HG02973 (cell line): ENCODE measurements at regions not wholly inside any gene's neighbourhood (a gene's known extent, or its start where the extent isn't known, plus 50 kb on each side); places are given as distances from the start of the nearest gene placed in this dataset.

Source experiments
- ATAC-seq: cut with Tn5 transposase; IDR thresholded peaks from one replicate; pipeline ENCODE4 v1.9.1; 2021; ENCODE audit warnings: moderate library complexity; ENCODE audit not compliant: unreplicated experiment

DNA sequence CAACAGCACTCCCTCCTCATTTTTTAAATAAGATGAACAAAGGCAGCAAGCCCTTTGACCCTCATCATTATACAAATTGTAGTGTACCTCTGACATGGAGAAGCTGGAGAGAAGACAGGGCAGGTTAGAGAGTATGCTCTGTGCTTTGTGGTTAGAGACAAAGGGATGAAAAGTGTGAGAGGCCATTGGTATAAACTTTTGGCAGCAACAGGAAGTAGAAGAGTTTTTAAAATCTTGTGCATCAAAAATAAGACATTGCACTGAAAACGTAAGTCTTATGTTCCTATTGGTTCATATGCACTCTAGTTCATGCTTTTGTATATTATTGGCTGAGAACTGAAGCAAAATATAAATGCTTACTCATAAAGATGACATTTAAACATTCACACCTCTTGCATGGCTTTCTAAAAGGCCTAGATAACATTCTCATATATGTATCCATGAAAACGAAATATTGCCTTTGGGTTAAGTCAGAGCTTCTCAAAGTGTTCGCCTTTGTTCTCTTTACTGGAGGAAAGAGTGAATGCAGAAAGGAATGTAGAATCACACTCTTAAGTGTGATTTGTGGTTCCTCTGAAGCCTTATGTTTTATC, 158.0 kb downstream of the PALM2AKAP2 start:
- no peak for ATAC-seq

- no peak for ATAC-seq
These were observed 159.8 kb downstream of the PALM2AKAP2 start for GRCh38 chr9:109939698-109940342.

DNA sequence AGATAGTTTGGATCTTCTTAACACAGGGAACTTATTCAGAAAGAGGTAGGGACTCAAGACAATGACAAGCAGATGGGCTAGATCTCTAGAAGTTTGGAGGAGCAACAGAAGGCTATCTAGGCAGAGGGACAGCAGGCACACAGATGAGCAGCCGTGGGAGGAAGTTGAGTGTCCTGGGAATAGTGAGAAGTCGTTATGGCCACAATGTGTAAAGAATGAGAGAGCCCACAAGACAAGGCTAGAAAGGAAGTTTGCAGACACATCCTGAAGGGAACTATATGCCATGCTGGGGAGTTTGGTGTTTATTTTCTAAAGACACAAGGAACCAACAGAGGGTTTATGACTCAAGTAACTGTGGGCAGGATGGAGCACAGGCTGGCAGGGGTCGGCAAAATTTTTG, 160.6 kb downstream of the PALM2AKAP2 start:
- no peak for ATAC-seq

- no peak for ATAC-seq
These were observed 161.8 kb downstream of the PALM2AKAP2 start for GRCh38 chr9:109941771-109942170.

GRCh38 chr9:109945573-109945972, 165.6 kb downstream of the PALM2AKAP2 start:
- ATAC-seq, result no peak

- ATAC-seq, result no peak
These were observed 168.5 kb downstream of the PALM2AKAP2 start for GRCh38 chr9:109948453-109948852.

- ATAC-seq, result peak; percentile 76
These were observed 170.9 kb downstream of the PALM2AKAP2 start for GRCh38 chr9:109950710-109951443.

- no peak for ATAC-seq
These were observed 173.3 kb downstream of the PALM2AKAP2 start for GRCh38 chr9:109953300-109953699.

DNA sequence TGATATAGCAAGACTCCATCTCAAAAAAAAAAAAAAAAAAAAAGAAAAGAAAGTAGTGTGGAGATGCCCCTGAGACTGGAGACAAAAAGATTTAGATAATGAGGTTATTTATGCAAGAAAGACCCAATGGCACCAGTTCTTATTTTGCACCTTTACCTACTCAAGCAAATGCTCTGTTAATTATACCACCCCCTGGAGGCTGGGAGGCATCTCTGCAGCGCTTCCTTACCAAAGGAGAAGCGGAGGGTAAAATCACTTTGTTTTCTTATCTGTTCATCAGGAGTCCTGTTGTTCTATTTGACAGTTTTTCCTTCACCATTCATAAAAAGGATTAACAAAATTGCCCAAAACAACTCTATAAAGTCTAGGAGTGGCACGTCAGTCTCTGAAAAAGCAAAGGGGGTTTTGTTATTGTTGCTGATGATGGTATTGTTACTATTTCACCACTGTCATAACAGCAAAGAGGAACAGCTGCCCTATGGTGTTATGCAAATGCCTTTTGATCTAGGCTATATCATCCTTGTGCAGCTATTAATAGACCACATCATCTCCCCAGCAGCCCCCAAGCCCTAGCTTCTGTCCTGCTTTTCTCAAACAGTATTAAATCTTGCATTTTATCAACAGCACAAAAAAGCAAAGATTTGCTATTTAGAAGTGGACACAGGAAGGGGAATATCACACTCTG, 174.0 kb downstream of the PALM2AKAP2 start:
- no peak for ATAC-seq

DNA sequence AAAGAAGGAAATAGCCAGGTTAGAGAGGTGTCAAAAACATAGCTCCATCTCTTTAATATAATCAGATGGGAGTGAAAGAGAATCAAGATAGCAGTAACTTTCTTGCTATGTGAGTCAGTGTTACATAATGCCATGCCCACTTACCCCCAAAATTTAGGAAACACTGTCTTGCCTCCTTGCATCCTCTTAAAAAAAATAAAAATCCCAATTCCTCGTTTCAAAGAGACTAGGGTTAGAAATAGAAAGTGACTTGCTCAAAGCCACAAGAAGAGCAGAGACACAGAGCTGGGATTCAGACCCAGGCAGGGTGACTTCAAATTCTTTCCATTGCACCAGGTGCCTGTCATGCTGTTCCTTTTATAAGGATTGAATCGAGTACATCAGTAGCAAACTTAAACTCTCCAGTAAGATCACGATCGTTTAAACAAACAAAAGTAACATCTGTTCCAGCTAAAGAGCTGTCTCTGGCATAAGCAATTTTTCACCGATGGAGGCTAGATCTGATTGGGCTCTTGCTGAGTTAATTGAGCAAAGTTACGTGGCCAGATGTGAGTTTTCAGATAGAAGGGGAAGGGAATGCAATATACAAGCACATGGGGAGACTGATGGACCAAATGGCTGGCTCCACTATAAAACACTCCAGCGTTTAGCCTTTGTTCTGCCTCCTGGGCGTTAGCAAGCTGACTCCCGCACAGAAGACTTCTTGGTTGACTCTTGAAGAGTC, 176.9 kb downstream of the PALM2AKAP2 start:
- no peak for ATAC-seq

GRCh38 chr9:109959679-109960078, 179.7 kb downstream of the PALM2AKAP2 start:
- ATAC-seq, result no peak

- ATAC-seq, result no peak
These were observed 181.6 kb downstream of the PALM2AKAP2 start for GRCh38 chr9:109961626-109962025.

GRCh38 chr9:109962215-109962614, 182.2 kb downstream of the PALM2AKAP2 start:
- no peak for ATAC-seq

- no peak for ATAC-seq
These were observed 183.1 kb downstream of the PALM2AKAP2 start for GRCh38 chr9:109963079-109963478.

GRCh38 chr9:109966643-109967368, 186.8 kb downstream of the PALM2AKAP2 start:
- peak; percentile 31 for ATAC-seq

GRCh38 chr9:109967651-109968642, 187.9 kb downstream of the PALM2AKAP2 start:
- ATAC-seq, result peak; percentile 32

GRCh38 chr9:109969011-109969410, 189.0 kb downstream of the PALM2AKAP2 start:
- no peak for ATAC-seq

DNA sequence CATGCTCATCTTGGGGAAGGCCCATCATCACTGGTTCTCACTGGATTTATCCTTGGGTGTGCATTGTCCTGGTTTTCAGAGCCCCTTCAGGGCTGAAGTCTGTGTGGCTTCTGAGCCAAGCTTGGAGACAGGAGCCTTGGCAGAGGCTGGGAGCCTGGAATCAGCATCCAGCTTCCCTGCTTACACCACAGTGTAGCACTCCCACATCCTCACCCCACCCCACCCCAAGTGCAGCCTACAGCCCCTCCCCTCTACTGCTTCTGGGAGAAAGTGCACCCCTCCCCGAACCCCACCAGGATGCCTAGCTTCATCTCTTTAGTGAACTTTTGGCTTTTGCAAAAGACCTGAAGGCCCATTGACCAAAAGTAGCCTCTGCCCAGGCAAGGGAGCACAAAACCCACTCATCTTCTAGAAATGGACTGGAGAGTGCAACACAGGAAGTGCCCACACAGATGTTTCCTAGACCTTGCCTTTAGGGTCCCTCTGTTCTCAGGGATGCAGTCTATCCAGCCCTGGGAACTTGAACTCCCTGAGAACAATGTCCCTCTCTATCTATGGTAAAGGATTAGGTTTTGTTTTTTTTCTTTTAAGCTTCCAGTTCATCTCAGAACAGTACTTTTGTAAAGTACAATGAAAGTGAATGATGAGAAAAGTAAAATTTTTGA, 189.7 kb downstream of the PALM2AKAP2 start:
- no peak for ATAC-seq

DNA sequence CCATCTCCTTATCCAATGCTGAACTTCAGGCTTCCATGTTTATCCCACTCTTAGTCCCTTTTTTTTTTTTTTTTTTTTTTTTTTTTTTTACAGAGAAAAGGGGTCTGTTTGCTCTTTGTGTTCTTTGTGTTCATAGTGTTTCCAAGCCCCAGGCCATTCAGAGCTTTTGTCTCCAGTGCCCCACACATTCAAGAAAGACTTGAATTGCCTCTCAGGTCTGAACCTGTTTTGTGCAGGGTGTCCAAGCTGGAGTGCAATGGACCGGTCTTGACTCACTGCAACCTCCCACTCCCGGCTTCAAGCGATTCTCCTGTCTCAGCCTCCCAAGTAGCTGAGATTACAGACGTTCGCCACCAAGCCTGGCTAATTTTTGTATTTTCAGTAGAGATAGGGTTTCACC, 191.2 kb downstream of the PALM2AKAP2 start:
- ATAC-seq, result no peak
